PC-3 (cell line): ENCODE measurements at regions not wholly inside any gene's neighbourhood (a gene's known extent, or its start where the extent isn't known, plus 50 kb on each side); places are given as distances from the start of the nearest gene placed in this dataset.
A peak's percentile ranks its signal among the peaks of the same experiment; 100 is the strongest.

Source experiments
- ATAC-seq: fragments of 200-7000 bp; cut with Tn5 transposase; 2 replicates; pipeline ENCODE4 v1.9.1; 2020; ENCODE audit warnings: mild to moderate bottlenecking, moderate library complexity
- BruUV-seq: library from RNA; stranded (reverse); fragments of 400-500 nt; replicated peaks from 2 replicates; lab custom pipeline; 2021; lab: Mats Ljungman, UMichigan
- CTCF ChIA-PET: fragments of 300-600 bp; sonication (Branson Sonifier 250); formaldehyde crosslinking; loops from one replicate; lab custom pipeline; 2022; ENCODE audit warnings: antibody characterized with exemption; lab: Charles Lee
- POLR2A ChIA-PET: fragments of 300-600 bp; sonication (Branson Sonifier 250); formaldehyde crosslinking; loops from one replicate; lab custom pipeline; 2022; ENCODE audit warnings: antibody characterized with exemption; ENCODE audit not compliant: unreplicated experiment; lab: Charles Lee
- DNase-seq: peaks from one replicate; pipeline ENCODE4 v3.0.0-alpha.2; 2015
- H2AFZ ChIP-seq: fragments of 300-600 bp; sonication (generic); 2 replicates; pipeline ENCODE4 v1.6.0; 2016; ENCODE audit warnings: antibody characterized with exemption, low read length
- H3F3A ChIP-seq: fragments of 300-600 bp; sonication (generic); one replicate; pipeline ENCODE4 v1.6.0; 2017; ENCODE audit warnings: antibody characterized with exemption, low read length, control low read depth, mild to moderate bottlenecking; ENCODE audit not compliant: unreplicated experiment
- H3K27ac ChIP-seq: fragments of 300-600 bp; sonication (generic); 2 replicates; pipeline ENCODE4 v1.5.1; 2016; ENCODE audit warnings: mild to moderate bottlenecking, low read length
- H3K27me3 ChIP-seq: fragments of 300-600 bp; sonication (generic); 2 replicates; pipeline ENCODE4 v1.6.1; 2016; ENCODE audit warnings: low read length, mixed read lengths
- H3K36me3 ChIP-seq: fragments of 300-600 bp; sonication (generic); 2 replicates; pipeline ENCODE4 v1.6.1; 2016; ENCODE audit warnings: low read depth, mixed run types, low read length, mixed read lengths
- H3K4me1 ChIP-seq: fragments of 300-600 bp; sonication (generic); 2 replicates; pipeline ENCODE4 v1.5.1; 2016; ENCODE audit warnings: low read length; ENCODE audit not compliant: insufficient read depth
- H3K4me2 ChIP-seq: fragments of 300-600 bp; sonication (generic); 2 replicates; pipeline ENCODE4 v1.6.0; 2016; ENCODE audit warnings: low read length
- H3K4me3 ChIP-seq: fragments of 300-600 bp; sonication (generic); 2 replicates; pipeline ENCODE4 v1.5.1; 2016; ENCODE audit warnings: mild to moderate bottlenecking, low read length, mixed read lengths
- H3K79me2 ChIP-seq: fragments of 300-600 bp; sonication (generic); 2 replicates; pipeline ENCODE4 v1.6.1; 2017; ENCODE audit warnings: low read length, mixed read lengths
- H3K9ac ChIP-seq: fragments of 300-600 bp; sonication (generic); 2 replicates; pipeline ENCODE4 v1.6.0; 2016; ENCODE audit warnings: mild to moderate bottlenecking, low read length
- H3K9me2 ChIP-seq: fragments of 300-600 bp; sonication (generic); replicated peaks from 2 replicates; pipeline ENCODE4 v1.6.1; 2016; ENCODE audit warnings: mixed run types, low read length, mixed read lengths
- H3K9me3 ChIP-seq: fragments of 300-600 bp; sonication (generic); 2 replicates; pipeline ENCODE4 v1.6.1; 2016; ENCODE audit warnings: low read length, mixed read lengths
- H4K20me1 ChIP-seq: fragments of 300-600 bp; sonication (generic); 2 replicates; pipeline ENCODE4 v1.6.1; 2016; ENCODE audit warnings: low read length, mixed read lengths
- CTCF ChIP-seq: fragments of 300-600 bp; sonication (generic); conservative IDR thresholded peaks from 2 replicates; pipeline ENCODE4 v1.5.1; 2017; ENCODE audit warnings: antibody characterized with exemption, low read depth, mild to moderate bottlenecking, low read length
- EZH2 ChIP-seq: fragments of 300-600 bp; sonication (generic); IDR thresholded peaks from one replicate; pipeline ENCODE4 v1.6.1; 2017; ENCODE audit warnings: antibody characterized with exemption, mild to moderate bottlenecking, low read length; ENCODE audit not compliant: unreplicated experiment
- EZH2phosphoT487 ChIP-seq: fragments of 300-600 bp; sonication (generic); IDR thresholded peaks from 2 replicates; pipeline ENCODE4 v1.6.1; 2018; ENCODE audit warnings: mild to moderate bottlenecking, antibody characterized with exemption, low read length, borderline replicate concordance
- intact Hi-C: fragments of 100-400 bp; cut with micrococcal nuclease; formaldehyde crosslinking; loops from 2 replicates; pipeline ENCODE4 v1.9.0; 2023

GRCh38 chr4:130172156-130172555, 1076.2 kb downstream of the C4orf33 start:
- no peak overlapping the region for H3K4me2 ChIP-seq
- H3K9me3 ChIP-seq, result no peaks in the 10 kb centered on the region
- no peaks in the 10 kb centered on the region for H3K4me1 ChIP-seq
- H3K4me3 ChIP-seq, result no peak overlapping the region
- H3K9ac ChIP-seq, result no peak overlapping the region
- intact Hi-C loops, result no loop called here
- ATAC-seq (no peak), DNase-seq (no peak)
- H3F3A ChIP-seq, result no peaks in the 10 kb centered on the region
- no peaks in the 10 kb centered on the region for H3K36me3 ChIP-seq
- H2AFZ ChIP-seq, result no peak overlapping the region
- BruUV-seq, result no TSS peak
- ChIA-PET CTCF (no interaction called here), POLR2A (no interaction called here)
- no peaks in the 10 kb centered on the region for H3K79me2 ChIP-seq
- no peaks in the 10 kb centered on the region for H3K27me3 ChIP-seq
- TF ChIP-seq EZH2 (no peak), CTCF (no peak), EZH2phosphoT487 (no peak)
- H3K27ac ChIP-seq, result no peak overlapping the region
- no peaks in the 10 kb centered on the region for H3K9me2 ChIP-seq
- no peaks in the 10 kb centered on the region for H4K20me1 ChIP-seq

GRCh38 chr4:130178106-130178505, 1082.2 kb downstream of the C4orf33 start:
- CTCF ChIA-PET, result no interaction called here
- Histone ChIP-seq H3F3A (no peaks in the 10 kb centered on the region), H2AFZ (no peak overlapping the region), H3K4me2 (no peak overlapping the region), H4K20me1 (no peaks in the 10 kb centered on the region), H3K9ac (no peak overlapping the region), H3K27ac (no peak overlapping the region), H3K4me1 (no peaks in the 10 kb centered on the region), H3K4me3 (no peak overlapping the region), H3K27me3 (no peaks in the 10 kb centered on the region), H3K36me3 (no peaks in the 10 kb centered on the region), H3K9me3 (no peaks in the 10 kb centered on the region), H3K79me2 (no peaks in the 10 kb centered on the region), H3K9me2 (no peaks in the 10 kb centered on the region)
- DNase-seq (no peak), ATAC-seq (no peak)
- BruUV-seq, result no TSS peak
- POLR2A ChIA-PET, result no interaction called here
- intact Hi-C loops, result no loop called here
- TF ChIP-seq CTCF (no peak), EZH2 (no peak)

GRCh38 chr4:130183096-130183495, 1087.1 kb downstream of the C4orf33 start:
- H3K4me2 ChIP-seq, result no peak overlapping the region
- TF ChIP-seq EZH2phosphoT487, result no peak
- no peak for TF ChIP-seq EZH2
- no peak for TF ChIP-seq CTCF
- no peak overlapping the region for H2AFZ ChIP-seq
- no peak overlapping the region for H3K27ac ChIP-seq
- ChIA-PET CTCF (no interaction called here), POLR2A (no interaction called here)
- no peak overlapping the region for H3K9ac ChIP-seq
- no peaks in the 10 kb centered on the region for H3K27me3 ChIP-seq
- DNase-seq (peak; percentile 1), ATAC-seq (no peak)
- H3K79me2 ChIP-seq, result no peaks in the 10 kb centered on the region
- H3K4me3 ChIP-seq, result no peak overlapping the region
- no peaks in the 10 kb centered on the region for H4K20me1 ChIP-seq
- no peaks in the 10 kb centered on the region for H3K4me1 ChIP-seq
- H3K9me3 ChIP-seq, result no peaks in the 10 kb centered on the region
- intact Hi-C loops, result no loop called here
- no peaks in the 10 kb centered on the region for H3K36me3 ChIP-seq
- no TSS peak for BruUV-seq
- H3F3A ChIP-seq, result no peaks in the 10 kb centered on the region
- no peaks in the 10 kb centered on the region for H3K9me2 ChIP-seq
